ENCODE measurements at regions not wholly inside any gene's neighbourhood (a gene's known extent, or its start where the extent isn't known, plus 50 kb on each side); places are given as distances from the start of the nearest gene placed in this dataset.
A peak's percentile ranks its signal among the peaks of the same experiment; 100 is the strongest.

DNA sequence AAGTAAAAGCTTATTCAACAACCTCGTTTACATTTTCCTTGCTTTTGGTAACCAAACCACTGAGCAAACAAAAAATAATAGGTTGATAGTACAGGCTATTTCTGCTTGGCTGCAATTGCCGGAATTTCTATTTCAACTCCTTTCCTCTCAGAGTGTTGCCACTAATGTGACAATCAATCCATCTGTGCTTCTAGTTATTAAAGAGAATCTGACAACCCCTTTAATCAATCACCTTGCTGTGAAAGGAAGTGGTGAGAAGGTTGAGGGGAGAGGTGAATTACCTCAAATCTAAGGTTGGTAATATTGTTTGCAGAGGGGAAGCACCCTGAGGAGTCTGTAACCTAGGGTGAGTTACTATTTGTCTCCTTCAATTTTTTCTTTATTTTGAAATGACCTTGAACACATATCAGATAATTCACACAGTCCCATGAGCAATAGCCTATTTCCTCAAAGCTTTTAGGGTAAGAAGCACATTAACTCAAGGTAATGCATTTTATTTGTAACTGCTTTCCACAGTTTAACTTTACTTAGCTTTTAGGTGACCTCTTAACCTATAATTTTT lies 603.4 kb downstream of the MMUT start:
- Histone ChIP-seq H3K9ac (ENCODE audit: low read depth, low read length) (no peak overlapping the region), H3K27me3 (ENCODE audit: insufficient read depth, low read length) (no peaks in the 10 kb centered on the region), H3K9me3 (ENCODE audit: insufficient read depth, low read depth, low read length) (peaks cover 9% of the 10 kb centered on the region), H3K36me3 (ENCODE audit: insufficient read depth, low read length) (no peaks in the 10 kb centered on the region), H3K4me1 (ENCODE audit: insufficient read depth, low read length) (no peaks in the 10 kb centered on the region), H3K27ac (ENCODE audit: low read depth, low read length) (no peak overlapping the region), H3K4me3 (ENCODE audit: low read length) (no peak overlapping the region)
- 100% methylated on average over 2 of the region's 2 CpGs for WGBS

DNA sequence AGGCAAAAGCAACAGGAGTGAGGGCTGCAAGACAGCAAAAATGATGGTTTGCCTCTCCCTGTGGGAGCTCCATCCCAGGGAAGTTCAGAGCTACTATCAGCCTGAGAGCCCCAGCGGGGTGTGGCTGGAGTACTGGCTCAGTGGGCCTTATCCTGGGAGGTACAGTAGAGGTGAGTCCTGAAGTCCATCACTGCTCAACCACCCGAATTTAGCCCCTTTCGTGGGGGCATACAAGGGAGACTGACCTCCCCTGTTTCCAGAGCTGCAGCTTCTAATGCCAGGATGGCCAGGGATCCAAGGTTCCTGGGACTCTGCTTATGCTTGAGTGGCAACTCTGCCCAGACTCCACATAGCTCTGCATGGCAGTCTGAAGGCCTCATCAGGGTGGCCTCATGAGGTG lies 617.8 kb downstream of the MMUT start:
- no peak overlapping the region for H3K4me3 ChIP-seq (ENCODE audit: low read length)
- no peak overlapping the region for H3K27ac ChIP-seq (ENCODE audit: low read depth, low read length)
- H3K9ac ChIP-seq (ENCODE audit: low read depth, low read length) = no peak overlapping the region
- WGBS = 96% methylated on average over 3 of the region's 3 CpGs
- peaks cover under 1% of the 10 kb centered on the region; the same call in 1 of the 2 replicates for H3K4me1 ChIP-seq (ENCODE audit: insufficient read depth, low read length)
- no peaks in the 10 kb centered on the region for H3K27me3 ChIP-seq (ENCODE audit: insufficient read depth, low read length)
- H3K36me3 ChIP-seq (ENCODE audit: insufficient read depth, low read length) = peaks cover 3% of the 10 kb centered on the region; the same call in 1 of the 2 replicates
- H3K9me3 ChIP-seq (ENCODE audit: insufficient read depth, low read depth, low read length) = peaks cover 21% of the 10 kb centered on the region

DNA sequence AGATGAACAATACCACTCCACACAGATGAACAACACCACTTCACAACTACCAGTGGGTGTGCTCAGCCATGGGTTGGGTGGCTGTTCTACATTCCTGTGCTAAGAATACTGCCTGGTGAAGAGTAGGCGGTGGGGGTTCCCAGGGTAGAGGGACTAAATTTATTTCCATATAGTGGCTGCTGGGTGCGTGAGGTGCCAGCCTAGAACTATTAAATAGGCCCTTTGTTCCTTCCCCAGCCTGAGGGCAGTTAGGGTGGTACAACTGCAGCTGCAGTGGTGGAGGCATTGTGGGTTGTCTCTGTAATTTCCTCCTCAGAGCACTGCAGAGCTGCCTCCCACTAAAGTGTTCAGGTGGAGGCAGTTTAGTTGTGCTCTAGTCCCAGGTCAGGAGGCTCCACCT lies 618.4 kb downstream of the MMUT start:
- WGBS = 86% methylated on average over 2 of the region's 2 CpGs
- peaks cover 22% of the 10 kb centered on the region for H3K9me3 ChIP-seq (ENCODE audit: insufficient read depth, low read depth, low read length)
- no peaks in the 10 kb centered on the region for H3K27me3 ChIP-seq (ENCODE audit: insufficient read depth, low read length)
- no peak overlapping the region for H3K9ac ChIP-seq (ENCODE audit: low read depth, low read length)
- no peak overlapping the region for H3K27ac ChIP-seq (ENCODE audit: low read depth, low read length)
- H3K4me1 ChIP-seq (ENCODE audit: insufficient read depth, low read length) = peaks cover 6% of the 10 kb centered on the region; the same call in 1 of the 2 replicates
- no peak overlapping the region for H3K4me3 ChIP-seq (ENCODE audit: low read length)
- peaks cover 3% of the 10 kb centered on the region; the same call in 1 of the 2 replicates for H3K36me3 ChIP-seq (ENCODE audit: insufficient read depth, low read length)

- no peak overlapping the region for H3K27ac ChIP-seq (ENCODE audit: low read depth, low read length)
- no peak overlapping the region for H3K9ac ChIP-seq (ENCODE audit: low read depth, low read length)
- no peaks in the 10 kb centered on the region for H3K27me3 ChIP-seq (ENCODE audit: insufficient read depth, low read length)
- H3K9me3 ChIP-seq (ENCODE audit: insufficient read depth, low read depth, low read length) = peaks cover 22% of the 10 kb centered on the region
- H3K36me3 ChIP-seq (ENCODE audit: insufficient read depth, low read length) = peaks cover 3% of the 10 kb centered on the region; the same call in 1 of the 2 replicates
- WGBS = 100% methylated on average over 1 of the region's 1 CpG
- H3K4me3 ChIP-seq (ENCODE audit: low read length) = no peak overlapping the region
- peaks cover 12% of the 10 kb centered on the region; the same call in 1 of the 2 replicates for H3K4me1 ChIP-seq (ENCODE audit: insufficient read depth, low read length)
Measured at GRCh38 chr6:48840896-48841295, 622.2 kb downstream of the MMUT start.

- WGBS = 19% methylated on average over 2 of the region's 2 CpGs
- Histone ChIP-seq H3K27me3 (ENCODE audit: insufficient read depth, low read length) (no peaks in the 10 kb centered on the region), H3K4me1 (ENCODE audit: insufficient read depth, low read length) (peaks cover 12% of the 10 kb centered on the region; the same call in 1 of the 2 replicates), H3K4me3 (ENCODE audit: low read length) (no peak overlapping the region), H3K36me3 (ENCODE audit: insufficient read depth, low read length) (peaks cover 3% of the 10 kb centered on the region; the same call in 1 of the 2 replicates), H3K9me3 (ENCODE audit: insufficient read depth, low read depth, low read length) (peaks cover 22% of the 10 kb centered on the region), H3K27ac (ENCODE audit: low read depth, low read length) (peak overlapping the region; percentile 24; the same call in 1 of the 2 replicates), H3K9ac (ENCODE audit: low read depth, low read length) (no peak overlapping the region)
Measured at GRCh38 chr6:48839206-48839605, 623.8 kb downstream of the MMUT start.

GRCh38 chr6:48837744-48838143 lies 625.3 kb downstream of the MMUT start:
- Histone ChIP-seq H3K4me3 (ENCODE audit: low read length) (no peak overlapping the region), H3K36me3 (ENCODE audit: insufficient read depth, low read length) (peaks cover 3% of the 10 kb centered on the region; the same call in 1 of the 2 replicates), H3K27me3 (ENCODE audit: insufficient read depth, low read length) (no peaks in the 10 kb centered on the region), H3K9ac (ENCODE audit: low read depth, low read length) (no peak overlapping the region), H3K4me1 (ENCODE audit: insufficient read depth, low read length) (peaks cover 12% of the 10 kb centered on the region; the same call in 1 of the 2 replicates), H3K27ac (ENCODE audit: low read depth, low read length) (no peak overlapping the region), H3K9me3 (ENCODE audit: insufficient read depth, low read depth, low read length) (peaks cover 22% of the 10 kb centered on the region)
- WGBS = 97% methylated on average over 3 of the region's 3 CpGs

DNA sequence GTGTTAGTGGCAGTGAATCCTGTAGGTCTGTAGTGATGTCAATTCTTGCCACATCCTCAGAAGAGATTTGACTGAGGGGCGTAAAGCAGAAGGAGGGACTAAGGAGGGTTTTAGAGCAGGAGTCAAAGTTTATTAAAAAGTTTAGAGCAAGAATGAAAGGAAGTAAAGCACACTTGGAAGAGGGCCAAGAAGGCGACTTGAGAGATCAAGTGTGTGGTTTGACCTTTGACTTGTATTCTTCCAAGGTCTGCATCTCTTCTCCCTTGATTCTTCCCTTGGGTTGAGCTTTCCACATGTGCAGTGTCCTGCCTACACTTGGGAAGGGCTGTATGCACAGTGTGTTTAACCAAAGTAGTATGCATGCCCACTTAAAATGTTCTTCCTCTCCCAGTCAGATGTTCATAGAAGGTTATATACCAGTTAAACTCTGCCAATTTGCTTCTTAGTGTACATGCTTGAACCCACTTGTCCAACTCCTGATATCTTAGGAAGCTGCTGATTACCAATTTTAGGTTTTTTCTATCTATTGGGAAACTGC lies 627.6 kb downstream of the MMUT start:
- Histone ChIP-seq H3K27ac (ENCODE audit: low read depth, low read length) (no peak overlapping the region), H3K4me3 (ENCODE audit: low read length) (no peak overlapping the region), H3K9me3 (ENCODE audit: insufficient read depth, low read depth, low read length) (0 out of 2 replicates have a peak, but pooled peaks cover 4% of the 10 kb centered on the region), H3K4me1 (ENCODE audit: insufficient read depth, low read length) (peaks cover 12% of the 10 kb centered on the region; the same call in 1 of the 2 replicates), H3K27me3 (ENCODE audit: insufficient read depth, low read length) (no peaks in the 10 kb centered on the region), H3K36me3 (ENCODE audit: insufficient read depth, low read length) (peaks cover under 1% of the 10 kb centered on the region; the same call in 1 of the 2 replicates), H3K9ac (ENCODE audit: low read depth, low read length) (no peak overlapping the region)
- 100% methylated on average over 2 of the region's 2 CpGs for WGBS

- Histone ChIP-seq H3K9me3 (ENCODE audit: insufficient read depth, low read depth, low read length) (no peaks in the 10 kb centered on the region), H3K27me3 (ENCODE audit: insufficient read depth, low read length) (no peaks in the 10 kb centered on the region), H3K4me1 (ENCODE audit: insufficient read depth, low read length) (peaks cover 6% of the 10 kb centered on the region; the same call in 1 of the 2 replicates), H3K4me3 (ENCODE audit: low read length) (no peak overlapping the region), H3K9ac (ENCODE audit: low read depth, low read length) (no peak overlapping the region), H3K36me3 (ENCODE audit: insufficient read depth, low read length) (no peaks in the 10 kb centered on the region), H3K27ac (ENCODE audit: low read depth, low read length) (no peak overlapping the region)
Measured at GRCh38 chr6:48834706-48835105, 628.3 kb downstream of the MMUT start.

DNA sequence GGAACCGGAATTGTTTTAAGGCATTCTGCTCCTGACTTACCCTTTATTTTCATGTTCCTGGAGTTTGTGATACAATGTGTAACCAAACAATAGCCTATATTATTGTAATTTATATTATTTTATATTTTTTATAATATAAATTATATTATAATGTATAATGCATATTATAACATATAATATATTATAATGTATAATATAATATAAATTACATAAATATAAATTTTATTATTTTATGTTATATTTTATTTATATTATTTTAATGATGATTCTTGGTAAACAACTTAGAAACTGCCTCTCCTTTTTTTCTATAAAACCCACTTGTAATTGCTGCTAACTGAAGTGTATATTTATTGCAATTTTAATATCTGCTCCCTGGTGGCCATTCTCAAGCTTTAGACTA lies 629.1 kb downstream of the MMUT start:
- Histone ChIP-seq H3K4me1 (ENCODE audit: insufficient read depth, low read length) (no peaks in the 10 kb centered on the region; the same call in 1 of the 2 replicates), H3K27me3 (ENCODE audit: insufficient read depth, low read length) (no peaks in the 10 kb centered on the region), H3K36me3 (ENCODE audit: insufficient read depth, low read length) (no peaks in the 10 kb centered on the region), H3K9ac (ENCODE audit: low read depth, low read length) (no peak overlapping the region), H3K27ac (ENCODE audit: low read depth, low read length) (no peak overlapping the region), H3K9me3 (ENCODE audit: insufficient read depth, low read depth, low read length) (no peaks in the 10 kb centered on the region), H3K4me3 (ENCODE audit: low read length) (no peak overlapping the region)
- WGBS = no CpG with 5 or more reads among the region's 1 CpG

DNA sequence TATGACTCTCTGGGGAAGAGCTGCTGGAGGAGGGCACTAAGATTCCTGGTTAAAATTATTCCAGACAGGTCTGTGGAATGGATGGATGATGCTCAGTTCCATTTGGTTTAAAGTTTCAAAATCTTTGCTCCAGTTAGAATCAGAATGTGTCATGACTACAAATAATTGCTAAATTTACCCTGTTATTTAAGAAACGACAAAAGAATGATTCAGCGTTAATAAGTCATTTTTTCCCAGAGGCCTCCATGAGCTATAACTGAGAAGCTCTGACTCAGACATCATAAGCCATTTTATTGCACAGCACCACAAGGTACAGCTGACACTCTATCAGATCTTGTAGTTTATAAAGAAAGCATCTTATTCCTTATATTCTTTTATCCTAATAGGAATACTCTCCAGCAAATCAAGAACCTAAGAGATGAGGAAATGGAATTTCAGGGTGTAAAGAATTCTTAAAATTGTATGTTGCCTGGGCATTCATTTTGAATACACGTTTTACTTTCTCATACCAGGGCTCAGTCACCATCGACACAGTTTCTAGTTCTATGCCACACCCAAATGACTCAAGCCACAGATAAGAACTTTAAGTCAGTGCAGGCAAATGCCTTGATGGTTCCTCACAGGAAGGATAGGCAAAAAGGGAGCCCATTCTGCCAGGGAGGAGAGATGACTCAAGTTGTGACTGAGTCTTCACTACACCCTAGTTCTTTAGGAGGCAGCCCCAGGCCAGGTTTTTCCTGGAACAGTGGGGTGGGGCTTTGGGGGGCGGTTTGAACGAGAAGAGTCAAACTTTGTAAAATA lies 636.0 kb downstream of the MMUT start:
- Histone ChIP-seq H3K9me3 (ENCODE audit: insufficient read depth, low read depth, low read length) (no peaks in the 10 kb centered on the region), H3K36me3 (ENCODE audit: insufficient read depth, low read length) (no peaks in the 10 kb centered on the region), H3K9ac (ENCODE audit: low read depth, low read length) (no peak overlapping the region), H3K27ac (ENCODE audit: low read depth, low read length) (no peak overlapping the region), H3K4me1 (ENCODE audit: insufficient read depth, low read length) (no peaks in the 10 kb centered on the region; the same call in 1 of the 2 replicates), H3K4me3 (ENCODE audit: low read length) (no peak overlapping the region), H3K27me3 (ENCODE audit: insufficient read depth, low read length) (no peaks in the 10 kb centered on the region)
- 88% methylated on average over 6 of the region's 6 CpGs for WGBS

DNA sequence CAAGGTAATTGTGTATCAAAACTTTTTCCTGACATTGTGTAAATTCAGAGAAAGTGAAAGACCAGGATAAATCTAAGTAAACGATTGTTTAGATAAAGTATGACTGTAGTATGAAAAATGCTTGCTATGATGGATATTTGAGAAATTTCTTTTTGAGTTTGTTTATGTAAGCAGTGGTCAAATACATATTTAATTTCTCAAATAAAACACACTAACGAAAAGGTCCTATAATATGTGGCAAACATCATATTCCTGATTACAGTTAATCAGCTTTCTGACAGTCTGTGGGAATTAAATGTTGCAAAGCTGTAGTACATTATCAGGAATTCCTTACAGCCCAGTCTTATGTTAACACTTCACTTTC lies 636.9 kb downstream of the MMUT start:
- no peaks in the 10 kb centered on the region for H3K9me3 ChIP-seq (ENCODE audit: insufficient read depth, low read depth, low read length)
- no peak overlapping the region for H3K27ac ChIP-seq (ENCODE audit: low read depth, low read length)
- H3K36me3 ChIP-seq (ENCODE audit: insufficient read depth, low read length) = no peaks in the 10 kb centered on the region
- H3K9ac ChIP-seq (ENCODE audit: low read depth, low read length) = no peak overlapping the region
- no peak overlapping the region for H3K4me3 ChIP-seq (ENCODE audit: low read length)
- 93% methylated on average over 1 of the region's 2 CpGs for WGBS
- no peaks in the 10 kb centered on the region for H3K27me3 ChIP-seq (ENCODE audit: insufficient read depth, low read length)
- H3K4me1 ChIP-seq (ENCODE audit: insufficient read depth, low read length) = no peaks in the 10 kb centered on the region; the same call in 1 of the 2 replicates

Measured in HUES64 (cell line).